HEK293 (cell line): ENCODE measurements at regions not wholly inside any gene's neighbourhood (a gene's known extent, or its start where the extent isn't known, plus 50 kb on each side); places are given as distances from the start of the nearest gene placed in this dataset.
"Not testable (repeated sequence)": the region's sequence is repeated elsewhere in the genome, so short reads cannot be mapped to it uniquely, and the experiment has no call there.

Experiments used
- CTCF ChIP-seq: fragments of 450-650 bp; formaldehyde crosslinking; IDR thresholded peaks from 2 replicates; pipeline ENCODE4 v1.5.1; 2016; ENCODE audit warnings: missing biosample characterization, missing genetic modification characterization
- HOXA7 ChIP-seq: sonication (generic); formaldehyde crosslinking; IDR thresholded peaks from 2 replicates; pipeline ENCODE4 v1.8.1; 2022; ENCODE audit warnings: missing genetic modification reagents, borderline replicate concordance
- KLF1 ChIP-seq: fragments of 450-650 bp; formaldehyde crosslinking; IDR thresholded peaks from 2 replicates; pipeline ENCODE4 v1.5.1; 2016; ENCODE audit warnings: missing biosample characterization, missing genetic modification characterization
- WT1 ChIP-seq: fragments of 450-650 bp; formaldehyde crosslinking; IDR thresholded peaks from 2 replicates; pipeline ENCODE4 v1.5.1; 2016; ENCODE audit warnings: missing biosample characterization, missing genetic modification characterization
- YY2 ChIP-seq: fragments of 450-650 bp; formaldehyde crosslinking; IDR thresholded peaks from 2 replicates; pipeline ENCODE4 v1.5.1; 2016; ENCODE audit warnings: missing biosample characterization, missing genetic modification characterization
- ZBTB1 ChIP-seq: fragments of 450-650 bp; formaldehyde crosslinking; IDR thresholded peaks from 2 replicates; pipeline ENCODE4 v1.5.1; 2016; ENCODE audit warnings: missing biosample characterization, missing genetic modification characterization
- ZNF133 ChIP-seq: fragments of 450-650 bp; formaldehyde crosslinking; IDR thresholded peaks from 2 replicates; pipeline ENCODE4 v1.5.1; 2016; ENCODE audit warnings: missing biosample characterization, missing genetic modification characterization
- ZNF555 ChIP-seq: fragments of 450-650 bp; formaldehyde crosslinking; conservative IDR thresholded peaks from 2 replicates; pipeline ENCODE4 v1.5.1; 2017; ENCODE audit warnings: missing biosample characterization, mild to moderate bottlenecking, missing genetic modification characterization, inconsistent platforms
- ZNF707 ChIP-seq: fragments of 450-650 bp; formaldehyde crosslinking; IDR thresholded peaks from 2 replicates; pipeline ENCODE4 v1.5.1; 2016; ENCODE audit warnings: missing biosample characterization, missing genetic modification characterization
- ZNF76 ChIP-seq: fragments of 450-650 bp; formaldehyde crosslinking; IDR thresholded peaks from 2 replicates; pipeline ENCODE4; 2016; ENCODE audit warnings: low read depth, missing biosample characterization, missing genetic modification characterization, borderline replicate concordance
- TF ChIP-seq, protein P1 (sequence below): fragments of 450-650 bp; formaldehyde crosslinking; IDR thresholded peaks from 2 replicates; pipeline ENCODE4 v1.5.1; 2017; ENCODE audit warnings: missing biosample characterization, missing genetic modification characterization

DNA sequence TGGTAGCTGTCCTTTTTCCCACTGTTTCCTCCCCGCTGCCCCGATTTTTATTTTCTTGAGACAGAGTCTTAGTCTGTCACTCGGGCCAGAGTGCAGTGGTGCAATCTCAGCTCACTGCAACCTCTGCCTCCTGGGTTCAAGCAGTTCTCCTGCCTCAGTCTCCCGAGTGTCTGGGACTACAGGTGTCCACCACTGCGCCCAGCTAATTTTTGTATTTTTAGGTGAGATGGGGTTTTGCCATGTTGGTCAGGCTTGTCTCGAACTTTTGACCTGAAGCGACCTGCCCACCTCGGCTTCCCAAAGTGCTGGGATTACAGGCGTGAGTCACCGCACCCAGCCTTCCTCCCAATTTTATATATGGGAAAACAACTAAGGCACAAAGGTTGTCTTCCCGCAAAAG is 251.0 kb downstream of the GOLGA6L6 start:
- TF ChIP-seq CTCF (tag by site-specific recombination); ZNF76 (tag by site-specific recombination); WT1 (tag by site-specific recombination); ZBTB1 (tag by site-specific recombination); ZNF133; ZNF555 (tag by site-specific recombination); YY2 (tag by site-specific recombination); ZNF707; HOXA7 (CRISPR knock-in tag); KLF1 (tag by site-specific recombination): not testable (repeated sequence)
- TF ChIP-seq, protein P1, sequence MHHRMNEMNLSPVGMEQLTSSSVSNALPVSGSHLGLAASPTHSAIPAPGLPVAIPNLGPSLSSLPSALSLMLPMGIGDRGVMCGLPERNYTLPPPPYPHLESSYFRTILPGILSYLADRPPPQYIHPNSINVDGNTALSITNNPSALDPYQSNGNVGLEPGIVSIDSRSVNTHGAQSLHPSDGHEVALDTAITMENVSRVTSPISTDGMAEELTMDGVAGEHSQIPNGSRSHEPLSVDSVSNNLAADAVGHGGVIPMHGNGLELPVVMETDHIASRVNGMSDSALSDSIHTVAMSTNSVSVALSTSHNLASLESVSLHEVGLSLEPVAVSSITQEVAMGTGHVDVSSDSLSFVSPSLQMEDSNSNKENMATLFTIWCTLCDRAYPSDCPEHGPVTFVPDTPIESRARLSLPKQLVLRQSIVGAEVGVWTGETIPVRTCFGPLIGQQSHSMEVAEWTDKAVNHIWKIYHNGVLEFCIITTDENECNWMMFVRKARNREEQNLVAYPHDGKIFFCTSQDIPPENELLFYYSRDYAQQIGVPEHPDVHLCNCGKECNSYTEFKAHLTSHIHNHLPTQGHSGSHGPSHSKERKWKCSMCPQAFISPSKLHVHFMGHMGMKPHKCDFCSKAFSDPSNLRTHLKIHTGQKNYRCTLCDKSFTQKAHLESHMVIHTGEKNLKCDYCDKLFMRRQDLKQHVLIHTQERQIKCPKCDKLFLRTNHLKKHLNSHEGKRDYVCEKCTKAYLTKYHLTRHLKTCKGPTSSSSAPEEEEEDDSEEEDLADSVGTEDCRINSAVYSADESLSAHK, result not testable (repeated sequence)
